ENCODE measurements at regions not wholly inside any gene's neighbourhood (a gene's known extent, or its start where the extent isn't known, plus 50 kb on each side); places are given as distances from the start of the nearest gene placed in this dataset.

- no peak for TF ChIP-seq CTCF (IDR thresholded peaks at IDR 0.05)
- TF ChIP-seq POLR2A (IDR thresholded peaks at IDR 0.05): no peak
These were observed 1024.8 kb upstream of the EEF2KMT start for GRCh38 chr16:6122401-6122800.

Measured in heart left ventricle (tissue), 13 donors.